GM19351 (cell line): ENCODE measurements at regions not wholly inside any gene's neighbourhood (a gene's known extent, or its start where the extent isn't known, plus 50 kb on each side); places are given as distances from the start of the nearest gene placed in this dataset.

Experiments
- ATAC-seq: cut with Tn5 transposase; IDR thresholded peaks from one replicate; pipeline ENCODE4 v1.9.1; 2021; ENCODE audit warnings: mild to moderate bottlenecking, moderate library complexity; ENCODE audit not compliant: unreplicated experiment

- no peak for ATAC-seq
Observed at GRCh38 chr2:74735009-74735408, 81.0 kb downstream of the SEMA4F start.

- ATAC-seq = no peak
Observed at GRCh38 chr2:74735564-74735963, 81.5 kb downstream of the SEMA4F start.

DNA sequence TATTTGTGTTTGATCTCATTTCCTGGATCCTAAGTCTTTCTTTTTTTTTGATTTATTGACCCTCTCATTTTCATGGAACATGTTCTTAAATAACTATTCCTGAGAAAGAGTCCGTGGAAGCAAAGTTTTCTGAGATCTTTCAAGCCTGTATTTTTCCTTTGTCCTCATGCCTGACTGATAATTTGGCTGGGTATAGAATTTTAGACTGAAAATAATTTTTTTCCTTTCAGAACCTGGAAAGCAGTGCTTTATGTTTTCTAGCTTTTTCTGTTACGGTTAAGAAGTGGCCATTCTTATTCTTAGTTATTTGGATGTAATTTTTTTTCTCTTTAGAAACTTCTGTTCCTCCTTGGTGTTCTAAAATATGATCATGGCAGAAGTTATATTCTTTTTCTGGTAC lies 82.5 kb downstream of the SEMA4F start:
- no peak for ATAC-seq

- no peak for ATAC-seq
Observed at GRCh38 chr2:74738586-74738985, 84.5 kb downstream of the SEMA4F start.

GRCh38 chr2:74739129-74739528 lies 85.1 kb downstream of the SEMA4F start:
- ATAC-seq = no peak

DNA sequence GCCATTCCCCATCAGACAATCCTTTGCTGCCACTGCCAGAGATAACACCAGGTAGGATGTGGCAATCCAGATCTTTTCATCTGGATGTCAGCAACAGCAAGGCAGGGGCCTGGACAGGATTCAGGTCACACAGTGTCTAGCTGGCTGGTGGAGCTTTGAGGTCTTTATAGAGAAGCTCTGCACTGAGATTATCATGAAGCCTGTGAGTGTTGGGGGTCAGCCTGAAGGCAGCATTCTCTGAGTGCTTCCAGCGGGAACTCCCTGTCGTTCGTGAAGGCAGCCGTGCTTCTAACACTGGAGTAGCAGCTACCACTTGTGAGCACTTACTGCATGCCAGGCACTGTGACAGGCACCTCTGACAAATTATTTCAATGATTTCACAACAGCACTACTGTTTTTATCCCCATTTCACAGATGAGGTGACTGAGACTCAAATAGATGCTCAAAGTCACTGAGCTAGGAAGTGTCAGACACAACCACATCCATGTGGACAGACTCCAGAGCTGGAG lies 85.7 kb downstream of the SEMA4F start:
- no peak for ATAC-seq

GRCh38 chr2:74740395-74740740 lies 86.3 kb downstream of the SEMA4F start:
- no peak for ATAC-seq

GRCh38 chr2:74740741-74741431 lies 86.8 kb downstream of the SEMA4F start:
- ATAC-seq = no peak

GRCh38 chr2:74741629-74742028 lies 87.6 kb downstream of the SEMA4F start:
- no peak for ATAC-seq

- no peak for ATAC-seq
Observed at GRCh38 chr2:74742471-74742870, 88.4 kb downstream of the SEMA4F start.

DNA sequence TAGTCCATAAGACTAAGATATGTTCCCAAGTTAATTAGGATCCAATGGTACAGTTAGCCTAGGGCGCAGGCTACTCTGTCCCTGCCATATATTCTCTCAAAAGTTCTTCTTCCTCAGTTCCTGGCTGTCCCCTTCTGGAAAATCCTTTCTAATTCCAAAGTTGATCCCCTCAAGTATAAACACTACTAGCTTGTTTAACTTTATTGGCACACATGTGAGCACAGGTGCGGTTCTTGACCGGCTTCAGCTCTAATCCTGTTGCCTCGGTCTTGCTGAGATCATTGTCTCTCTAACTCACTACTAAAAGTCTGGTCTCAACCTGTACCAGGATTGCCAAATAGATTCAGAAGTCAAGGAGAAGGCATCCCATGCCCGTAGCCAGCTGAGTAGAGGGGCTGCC lies 89.0 kb downstream of the SEMA4F start:
- no peak for ATAC-seq

GRCh38 chr2:74743778-74744177 lies 89.7 kb downstream of the SEMA4F start:
- ATAC-seq = no peak

GRCh38 chr2:74744731-74745515 lies 89.0 kb upstream of the HK2 start:
- no peak for ATAC-seq

DNA sequence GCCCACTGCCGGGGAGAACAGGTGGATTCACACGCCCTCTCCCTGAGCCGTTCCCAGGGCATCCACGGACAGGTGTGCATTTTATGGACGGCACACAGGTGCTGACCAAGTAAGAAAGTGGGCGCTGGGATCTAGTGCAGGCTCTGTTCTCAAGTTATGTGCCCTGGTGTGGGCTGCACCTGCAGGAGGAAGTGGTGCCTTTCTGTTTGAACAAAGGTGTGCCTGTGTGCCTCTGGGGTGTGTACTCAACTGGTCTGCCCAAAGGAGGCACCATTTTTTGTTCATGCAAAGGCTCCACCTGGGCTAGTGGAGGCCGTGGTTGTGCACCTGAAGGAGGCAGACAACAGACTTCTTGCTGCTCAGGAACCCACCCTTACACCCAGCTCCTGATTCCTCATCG lies 88.2 kb upstream of the HK2 start:
- ATAC-seq = no peak

DNA sequence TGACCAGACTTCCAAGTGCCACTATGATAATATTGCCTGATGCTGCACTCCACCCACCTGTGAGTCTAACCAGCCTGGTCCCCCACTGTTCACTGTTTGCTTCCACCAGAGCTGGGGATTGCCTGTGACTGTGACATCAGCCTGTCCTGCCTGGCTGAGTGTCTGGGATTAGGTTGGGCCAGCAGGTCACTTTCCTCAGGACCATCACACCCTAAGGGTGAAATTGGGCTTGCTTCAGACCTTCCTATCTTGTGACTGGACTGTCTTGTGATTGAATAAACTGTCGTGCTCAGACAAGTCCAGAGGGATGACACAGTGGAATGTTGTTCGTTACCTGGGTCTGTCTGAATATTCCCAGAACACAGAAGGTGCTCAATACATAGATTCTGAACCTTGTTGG lies 87.4 kb upstream of the HK2 start:
- ATAC-seq = no peak

- ATAC-seq = no peak
Observed at GRCh38 chr2:74747411-74748080, 86.4 kb upstream of the HK2 start.

DNA sequence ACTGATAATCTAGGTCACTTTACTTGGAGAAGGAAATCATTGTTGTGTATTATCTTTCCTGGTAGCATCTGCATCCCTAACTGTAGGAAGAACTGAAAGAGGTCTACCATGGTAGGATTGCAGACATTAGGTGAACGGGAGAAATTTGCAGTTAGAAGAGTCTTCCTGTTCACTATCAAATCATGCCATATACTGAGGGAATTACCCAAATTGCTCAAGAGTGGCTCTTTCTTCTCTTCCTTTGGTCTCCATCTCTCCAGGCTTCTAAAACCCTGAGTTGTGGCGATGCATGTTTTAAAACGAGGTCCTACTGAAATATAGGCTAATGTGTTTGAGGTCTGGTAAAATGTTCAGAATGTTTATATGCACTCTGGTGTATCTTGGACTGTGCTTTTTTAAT lies 85.3 kb upstream of the HK2 start:
- no peak for ATAC-seq

- ATAC-seq = no peak
Observed at GRCh38 chr2:74749432-74749831, 84.5 kb upstream of the HK2 start.

DNA sequence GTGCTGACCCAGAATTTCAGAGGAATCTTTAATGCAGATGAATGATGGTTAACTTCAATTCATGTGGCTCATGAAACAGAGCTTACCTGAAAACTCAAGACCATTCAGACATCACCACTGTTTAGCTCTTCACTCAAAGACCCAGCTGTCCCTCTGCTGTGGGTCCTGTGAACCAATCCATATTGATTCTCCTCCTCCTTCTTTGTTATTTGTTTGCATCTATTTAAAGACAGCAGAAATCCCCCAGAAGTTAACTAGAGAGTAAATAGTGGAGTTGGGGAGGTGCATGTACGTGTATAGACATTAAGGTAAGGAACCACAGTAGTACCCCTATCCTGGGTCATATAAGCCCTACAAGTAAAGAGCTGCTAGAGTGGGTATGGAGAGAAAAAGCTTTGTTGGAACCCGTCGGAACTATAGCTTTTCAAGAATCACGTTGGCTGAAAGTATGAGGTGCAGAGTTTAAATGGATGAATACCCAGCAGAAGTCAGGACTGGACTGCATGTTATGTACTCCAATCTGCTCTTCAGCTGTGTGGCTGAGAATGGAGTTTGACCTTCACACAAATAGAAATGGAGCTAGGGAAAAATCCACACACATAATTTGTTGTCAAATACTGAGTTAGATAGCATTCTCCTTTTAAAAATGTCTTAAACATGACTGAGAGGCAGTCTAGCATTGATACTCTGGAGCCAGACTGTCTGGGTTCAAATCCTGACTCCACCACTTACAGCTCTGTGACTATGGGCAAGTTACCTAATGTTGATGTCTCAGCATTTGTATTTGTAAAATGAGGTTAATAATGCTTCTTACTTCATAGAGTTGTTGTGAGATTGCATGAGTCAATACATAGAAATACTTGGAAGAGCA lies 81.7 kb upstream of the HK2 start:
- ATAC-seq = no peak

DNA sequence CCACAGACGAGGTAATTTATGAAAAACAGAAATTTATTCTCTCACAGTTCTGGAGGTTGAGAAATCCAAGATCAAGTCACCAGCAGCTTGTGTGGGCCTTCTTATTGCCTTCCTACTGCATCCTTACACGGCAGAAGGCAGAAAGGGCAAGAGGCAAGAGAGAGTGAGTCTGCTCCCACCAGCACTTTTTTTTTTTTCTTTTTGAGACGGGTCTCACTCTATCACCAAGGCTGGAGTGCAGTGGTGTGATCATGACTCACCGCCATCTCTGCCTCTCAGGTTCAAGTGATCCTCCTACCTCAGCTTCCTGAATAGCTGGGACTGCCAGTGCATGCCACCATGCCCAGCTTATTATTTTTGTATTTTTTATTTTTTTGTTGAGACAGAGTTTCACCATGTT lies 78.5 kb upstream of the HK2 start:
- no peak for ATAC-seq

GRCh38 chr2:74756356-74756890 lies 77.5 kb upstream of the HK2 start:
- ATAC-seq = no peak
